IMR-90 (cell line): ENCODE measurements at regions not wholly inside any gene's neighbourhood (a gene's known extent, or its start where the extent isn't known, plus 50 kb on each side); places are given as distances from the start of the nearest gene placed in this dataset.

Experiments
- BHLHE40 ChIP-seq: fragments of 150-350 bp; IDR thresholded peaks from 2 replicates; pipeline ENCODE4 v1.6.1; 2016; ENCODE audit warnings: mild to moderate bottlenecking, low read depth, low read length
- CEBPB ChIP-seq: IDR thresholded peaks from 2 replicates; pipeline ENCODE4 v1.6.1; 2012; ENCODE audit warnings: low read depth, low read length, improper control_type of control experiment
- CTCF ChIP-seq: conservative IDR thresholded peaks from 2 replicates; pipeline ENCODE4 v1.5.1; 2012; ENCODE audit warnings: mild to moderate bottlenecking, low read depth, low read length, improper control_type of control experiment
- MXI1 ChIP-seq: IDR thresholded peaks from 2 replicates; pipeline ENCODE4 v1.6.1; 2012; ENCODE audit warnings: low read depth, mild to moderate bottlenecking, low read length, moderate library complexity, borderline replicate concordance
- NFE2L2 ChIP-seq: fragments of 150-350 bp; IDR thresholded peaks from 2 replicates; pipeline ENCODE4 v1.6.1; 2016; ENCODE audit warnings: low read depth, mild to moderate bottlenecking, low read length
- POLR2A ChIP-seq: IDR thresholded peaks from 2 replicates; pipeline ENCODE4 v1.6.1; 2012; ENCODE audit warnings: mild to moderate bottlenecking, low read depth, low read length
- RAD21 ChIP-seq: IDR thresholded peaks from 2 replicates; pipeline ENCODE4 v1.6.1; 2012; ENCODE audit warnings: low read length, improper control_type of control experiment
- SMC3 ChIP-seq: fragments of 150-350 bp; IDR thresholded peaks from 2 replicates; pipeline ENCODE4 v1.6.1; 2016; ENCODE audit warnings: low read depth, mild to moderate bottlenecking, antibody characterized with exemption, low read length, moderate library complexity
- TF ChIP-seq, protein P1 (sequence below): fragments of 150-350 bp; IDR thresholded peaks from 2 replicates; pipeline ENCODE4 v1.6.1; 2017; ENCODE audit warnings: mild to moderate bottlenecking, antibody characterized with exemption, low read length, low read depth

GRCh38 chr10:4224178-4224577 lies 439.2 kb upstream of the KLF6 start:
- TF ChIP-seq CTCF (no peak), BHLHE40 (no peak), NFE2L2 (no peak), MXI1 (no peak), SMC3 (no peak), CEBPB (no peak), RAD21 (no peak), POLR2A (no peak)
- TF ChIP-seq, protein P1, sequence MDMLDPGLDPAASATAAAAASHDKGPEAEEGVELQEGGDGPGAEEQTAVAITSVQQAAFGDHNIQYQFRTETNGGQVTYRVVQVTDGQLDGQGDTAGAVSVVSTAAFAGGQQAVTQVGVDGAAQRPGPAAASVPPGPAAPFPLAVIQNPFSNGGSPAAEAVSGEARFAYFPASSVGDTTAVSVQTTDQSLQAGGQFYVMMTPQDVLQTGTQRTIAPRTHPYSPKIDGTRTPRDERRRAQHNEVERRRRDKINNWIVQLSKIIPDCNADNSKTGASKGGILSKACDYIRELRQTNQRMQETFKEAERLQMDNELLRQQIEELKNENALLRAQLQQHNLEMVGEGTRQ, result no peak
